Kidney capillary endothelial cell (primary cell): ENCODE measurements at regions not wholly inside any gene's neighbourhood (a gene's known extent, or its start where the extent isn't known, plus 50 kb on each side); places are given as distances from the start of the nearest gene placed in this dataset.

ENCODE experiments used
- DNase-seq: peaks from one replicate; pipeline ENCODE4 v3.0.0-alpha.2; 2018; ENCODE audit warnings: low spot score

DNA sequence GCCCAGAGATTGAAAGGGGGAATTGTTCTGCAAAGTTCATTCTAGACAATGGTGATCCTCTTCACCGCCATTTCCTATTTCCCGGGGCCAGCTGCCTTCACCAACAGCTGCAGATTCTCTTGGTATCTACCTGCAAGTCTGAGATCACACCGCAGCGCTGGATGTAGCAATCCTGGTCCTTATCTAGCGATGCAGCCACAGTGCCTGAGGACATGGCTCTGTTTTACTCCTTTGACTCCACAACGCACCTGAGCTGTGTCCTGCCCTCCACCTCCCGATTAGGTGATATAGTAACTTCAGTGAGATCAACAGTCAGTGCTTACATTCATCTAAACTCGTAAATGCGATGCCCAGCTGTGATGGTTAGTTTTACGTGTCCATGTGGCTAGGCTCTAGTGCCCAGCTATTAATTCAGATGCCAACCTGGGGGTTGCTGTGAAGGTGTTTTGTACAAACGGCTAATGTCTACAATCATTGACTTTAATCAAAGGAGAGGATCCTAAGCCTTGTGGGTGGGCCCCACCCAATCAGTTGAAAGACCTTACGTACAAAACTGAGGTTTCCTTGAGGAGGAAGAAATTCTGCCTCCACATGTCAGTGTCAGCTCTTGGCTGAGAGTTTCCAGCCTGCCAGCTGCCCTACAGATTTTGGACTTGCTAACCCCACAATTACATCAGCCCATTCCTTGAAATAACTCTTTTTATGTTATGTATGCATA lies 189.8 kb downstream of the SH3BP4 start:
- no peak for DNase-seq

DNA sequence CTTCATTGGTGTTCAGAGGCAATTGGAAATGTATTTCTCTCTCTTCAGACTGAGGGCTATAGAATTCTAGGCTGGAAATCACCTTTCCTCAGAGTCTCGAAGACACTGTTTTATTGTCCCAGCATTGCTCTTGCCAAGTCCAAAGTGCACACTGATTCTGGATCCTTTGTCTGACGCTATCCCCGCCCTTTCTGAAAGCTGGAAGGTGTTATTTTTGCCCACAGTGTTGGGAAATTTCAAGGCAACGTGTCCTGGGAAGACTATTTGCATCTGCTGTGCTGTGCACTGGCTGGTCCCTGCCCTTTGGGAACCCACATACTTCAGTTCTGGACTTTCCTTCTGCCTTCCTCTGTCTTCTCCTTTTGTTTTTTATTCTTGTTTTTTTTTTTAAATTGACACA lies 190.8 kb downstream of the SH3BP4 start:
- no peak for DNase-seq

DNA sequence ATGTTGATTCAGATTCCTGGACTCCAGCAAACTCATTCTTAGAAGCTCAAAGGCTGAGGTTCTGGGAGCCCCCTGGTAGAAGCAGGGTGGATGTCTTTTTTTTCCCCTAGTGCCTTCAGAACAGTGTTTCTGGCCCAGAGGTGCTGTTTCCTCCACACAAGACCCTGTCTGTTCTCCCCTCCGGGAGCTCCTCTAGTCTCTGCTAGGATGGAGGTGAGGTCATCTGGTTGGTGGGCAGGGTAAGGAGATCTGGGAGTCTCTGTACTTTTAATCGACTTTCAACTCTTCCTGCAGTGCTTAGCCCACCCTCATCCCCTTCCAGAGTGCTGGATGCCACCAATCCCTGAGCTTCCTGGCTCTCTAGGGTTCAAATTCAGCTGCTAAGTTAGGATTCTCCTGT lies 192.0 kb downstream of the SH3BP4 start:
- no peak for DNase-seq

DNA sequence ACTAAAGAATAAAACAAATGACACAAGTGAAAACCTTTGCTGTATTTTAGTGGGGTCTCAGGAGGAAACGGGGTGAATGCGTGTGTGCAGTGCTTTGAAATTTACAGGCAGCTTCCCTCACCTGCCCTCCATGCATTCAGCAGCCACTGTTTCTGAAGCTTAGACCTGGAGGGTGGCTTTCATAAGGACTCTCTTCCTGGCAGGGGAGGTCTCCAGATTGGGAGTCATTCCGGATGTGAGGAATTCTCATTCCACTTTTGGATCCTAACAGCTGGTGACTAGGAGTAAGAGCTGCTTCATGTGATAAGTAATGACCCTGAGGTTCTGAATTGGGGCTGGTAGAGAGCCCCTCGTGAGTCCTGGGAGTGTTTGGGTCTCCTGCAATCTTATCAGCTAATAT lies 192.5 kb downstream of the SH3BP4 start:
- no peak for DNase-seq

DNA sequence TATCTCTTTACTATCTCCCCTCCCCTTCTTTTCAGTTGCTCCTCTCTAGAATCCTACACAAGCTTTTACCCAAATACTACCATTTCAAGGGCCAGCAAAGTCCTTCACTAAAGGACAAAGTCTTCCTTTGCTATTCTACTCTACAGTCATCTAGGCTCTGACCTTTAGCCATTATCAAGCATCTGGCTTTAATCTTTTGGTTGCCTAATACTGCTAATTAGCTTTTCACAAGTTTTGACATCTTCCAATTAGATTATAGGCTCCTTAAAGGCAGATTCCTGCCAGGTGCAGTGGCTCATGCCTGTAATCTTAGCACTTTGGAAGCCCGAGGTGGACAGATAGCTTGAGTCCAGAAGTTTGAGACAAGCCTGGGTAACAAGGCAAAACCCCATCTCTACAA lies 194.4 kb downstream of the SH3BP4 start:
- no peak for DNase-seq

DNA sequence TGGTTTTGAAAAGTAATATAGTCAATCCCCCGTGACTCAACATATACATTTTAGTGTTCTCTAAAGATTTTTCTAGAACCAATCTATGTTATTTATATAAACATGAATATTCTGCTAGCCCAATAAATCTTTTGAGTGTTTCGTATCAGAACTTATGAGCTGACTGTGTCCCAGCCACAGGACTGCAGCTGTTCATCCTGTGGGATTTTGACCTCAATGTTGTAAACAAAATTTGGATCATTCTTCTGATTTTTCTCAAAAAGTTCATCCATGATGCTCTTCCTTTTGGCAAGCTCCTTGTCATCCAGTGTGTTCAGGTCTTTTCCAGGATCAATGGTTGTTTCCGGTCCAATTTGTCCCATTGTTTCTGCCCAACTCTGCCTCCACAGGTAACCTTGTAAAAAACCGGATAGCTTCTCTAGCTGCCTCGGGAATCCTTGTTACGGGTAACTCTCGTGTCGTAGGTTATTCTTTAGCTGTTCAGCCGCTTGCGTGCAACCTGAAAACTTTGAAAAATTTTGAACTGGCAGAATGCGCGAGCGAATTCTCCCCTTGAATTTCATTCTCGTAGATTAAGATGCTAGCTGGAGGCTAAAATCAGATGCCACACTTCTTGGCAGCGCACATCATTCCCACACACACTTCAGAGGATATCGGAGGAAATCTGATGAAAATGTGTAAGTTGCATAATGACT lies 195.2 kb downstream of the SH3BP4 start:
- DNase-seq, result no peak

DNA sequence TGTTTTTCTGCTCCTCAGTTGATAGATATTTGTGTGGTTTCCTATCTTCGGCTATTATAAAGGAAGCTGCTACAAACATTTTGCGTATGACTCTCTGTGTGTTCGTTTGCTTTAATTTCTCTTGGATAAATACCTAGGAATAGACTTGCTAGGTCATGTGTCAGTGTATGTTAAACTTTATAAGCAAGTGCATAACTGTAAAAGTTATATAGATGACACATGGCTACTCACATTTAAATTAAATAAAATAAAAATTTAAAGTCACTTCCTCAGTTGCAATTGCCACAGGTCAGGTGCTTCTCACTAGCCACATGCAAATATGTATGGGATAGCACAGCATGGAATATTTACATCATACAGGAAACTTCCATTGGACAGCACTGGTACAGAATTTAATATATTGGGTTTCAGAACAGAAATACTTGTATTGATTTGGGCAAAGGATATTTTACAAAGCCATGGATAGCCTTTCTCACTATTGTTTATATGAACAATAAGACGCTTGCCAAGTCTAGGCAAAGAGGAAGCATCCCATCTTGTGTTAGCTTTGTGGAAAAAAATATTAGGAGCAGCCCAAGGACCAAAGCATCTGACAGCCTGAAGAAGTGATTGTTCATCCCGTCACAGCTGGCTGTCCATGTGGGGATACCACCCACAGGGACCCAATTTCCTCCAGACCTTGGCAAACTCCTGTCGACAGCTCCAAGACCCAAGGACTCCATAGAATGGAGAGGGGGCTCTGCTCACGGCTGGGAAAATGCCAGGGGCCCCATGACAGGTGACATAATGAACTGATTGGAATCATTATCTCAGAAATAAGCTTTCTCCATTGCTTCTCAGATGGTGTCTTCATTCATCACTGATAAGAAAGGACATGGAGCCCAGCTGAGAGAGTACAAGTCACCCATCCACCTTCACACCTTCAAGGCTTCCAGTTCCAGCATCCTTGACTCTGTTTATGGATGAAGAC lies 196.7 kb downstream of the SH3BP4 start:
- no peak for DNase-seq

DNA sequence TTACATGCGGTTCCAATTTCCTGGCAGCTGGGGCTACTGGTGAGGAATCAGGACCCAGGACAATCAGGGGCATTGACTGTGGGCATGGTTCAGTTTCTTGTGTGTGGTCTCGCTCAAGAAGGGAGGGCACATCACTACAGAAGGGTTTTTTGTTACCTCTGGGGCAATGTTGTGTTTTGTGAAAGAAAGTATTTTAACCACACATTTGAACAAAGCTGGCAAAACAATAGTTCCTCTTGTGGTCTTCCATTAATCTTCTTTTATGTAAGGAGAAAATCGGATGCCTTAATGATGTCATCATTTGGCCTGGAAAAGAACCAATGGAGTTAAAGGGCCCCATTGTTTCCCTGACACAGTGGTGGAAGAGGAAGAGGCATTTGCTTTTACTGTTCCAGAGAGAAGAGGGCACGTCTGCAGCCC lies 197.4 kb downstream of the SH3BP4 start:
- DNase-seq, result no peak

DNA sequence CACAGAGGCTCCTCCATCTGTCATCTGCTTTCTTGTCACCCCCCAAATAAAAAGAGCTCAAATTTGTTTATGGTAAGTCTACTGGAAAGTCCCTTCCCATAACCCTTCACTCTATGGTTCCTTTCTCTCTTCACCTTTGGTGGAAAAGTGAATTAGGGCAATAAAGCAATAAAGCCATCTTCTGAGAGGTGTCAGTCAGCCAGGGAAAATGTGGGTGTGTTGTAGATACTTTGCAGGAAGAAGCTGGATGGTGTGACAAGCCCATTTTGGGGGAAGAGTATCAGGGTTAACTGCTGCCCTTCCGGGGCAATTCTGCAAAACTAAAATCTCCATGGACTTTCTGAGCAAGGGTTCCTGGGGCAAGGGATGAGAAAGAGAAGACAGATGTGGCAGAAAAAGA lies 197.9 kb downstream of the SH3BP4 start:
- DNase-seq, result no peak

DNA sequence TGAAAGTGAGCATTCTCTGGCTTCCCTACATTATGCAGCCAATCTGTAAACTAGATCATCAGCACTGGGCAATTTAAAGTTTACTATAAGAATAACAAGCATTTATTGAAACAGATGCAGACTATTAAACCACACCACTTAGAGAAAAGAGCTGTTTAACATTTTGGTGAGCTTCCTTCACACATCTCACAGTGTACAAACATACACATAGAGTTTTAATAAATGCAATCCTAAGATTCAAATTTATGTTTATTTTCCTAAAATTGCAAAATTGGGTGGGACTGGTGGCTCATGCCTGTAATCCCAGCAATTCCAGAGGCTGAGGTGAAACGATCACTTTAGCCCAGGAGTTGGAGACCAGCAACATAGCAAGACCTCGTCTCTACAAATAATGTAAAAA lies 199.3 kb downstream of the SH3BP4 start:
- DNase-seq, result no peak

DNA sequence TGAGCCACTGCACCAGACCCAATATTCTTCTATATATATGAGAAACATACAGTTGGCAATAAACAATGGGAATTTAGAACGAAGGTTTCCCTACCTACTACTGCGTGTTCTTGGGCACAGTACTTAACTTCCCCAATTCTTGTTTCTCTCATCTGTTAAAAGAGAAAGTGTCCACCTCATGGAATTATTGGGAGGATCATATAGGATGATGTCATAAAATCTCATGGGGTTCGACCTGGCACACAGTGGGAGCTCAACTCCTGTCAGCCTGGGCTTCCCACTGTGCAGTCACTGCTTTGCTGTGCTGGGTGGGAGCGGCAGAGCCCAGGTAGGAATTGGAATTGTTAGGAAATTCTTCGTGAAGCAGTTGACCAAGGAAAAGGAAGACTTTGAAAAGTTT lies 203.3 kb downstream of the SH3BP4 start:
- no peak for DNase-seq

DNA sequence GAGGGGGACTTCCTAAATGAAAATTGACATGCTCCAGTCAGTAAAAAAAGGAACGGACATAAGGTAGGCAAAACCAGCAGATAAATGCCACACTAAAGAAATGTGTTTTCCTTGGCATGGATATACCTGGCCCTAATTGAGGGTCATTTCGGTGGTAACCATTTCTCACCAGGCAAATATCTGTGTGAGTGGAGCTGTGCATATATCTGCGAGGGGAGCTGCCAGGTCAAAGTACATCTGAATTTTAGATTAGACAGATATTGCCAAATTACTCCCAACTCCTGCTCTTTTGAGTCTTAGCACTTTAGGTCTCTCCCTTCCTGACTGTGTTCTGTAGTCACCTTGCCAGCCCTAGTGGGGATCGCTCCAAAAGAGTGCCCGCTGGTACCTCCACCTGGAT lies 204.2 kb downstream of the SH3BP4 start:
- no peak for DNase-seq

DNA sequence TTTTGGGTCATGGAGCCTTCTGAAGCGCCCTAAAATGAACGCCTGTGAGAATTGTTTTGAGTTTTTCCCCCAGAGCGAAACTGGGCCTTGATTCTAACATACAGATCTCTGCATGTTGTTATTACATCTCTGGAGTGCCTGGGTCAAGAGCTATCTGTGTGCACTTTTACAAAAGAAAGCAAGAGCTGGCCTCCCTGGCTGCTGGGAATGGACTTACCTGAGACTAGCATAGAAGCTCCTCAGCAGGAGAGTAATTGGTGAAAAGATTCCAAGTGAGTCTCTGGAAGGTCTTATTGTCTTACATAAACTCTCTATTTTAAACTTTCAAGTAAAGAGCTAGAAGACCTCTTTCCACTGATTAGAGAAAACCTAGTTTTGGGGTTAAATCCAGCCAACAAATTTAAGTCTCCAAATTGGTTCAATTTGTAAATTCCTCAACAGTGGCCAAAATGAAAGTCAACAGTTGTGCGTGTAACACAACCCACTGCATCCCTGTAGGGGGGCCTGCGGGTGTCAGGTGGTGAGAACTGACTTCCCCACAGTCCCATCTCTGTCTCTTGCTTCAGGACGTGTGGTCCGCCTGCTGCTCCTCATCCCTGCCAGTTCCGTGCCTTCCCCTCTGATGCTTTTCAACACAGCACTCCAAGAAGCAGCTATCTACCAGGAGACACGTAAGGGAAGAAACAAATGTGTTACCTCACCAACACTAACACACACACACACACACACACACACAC lies 206.1 kb downstream of the SH3BP4 start:
- no peak for DNase-seq

DNA sequence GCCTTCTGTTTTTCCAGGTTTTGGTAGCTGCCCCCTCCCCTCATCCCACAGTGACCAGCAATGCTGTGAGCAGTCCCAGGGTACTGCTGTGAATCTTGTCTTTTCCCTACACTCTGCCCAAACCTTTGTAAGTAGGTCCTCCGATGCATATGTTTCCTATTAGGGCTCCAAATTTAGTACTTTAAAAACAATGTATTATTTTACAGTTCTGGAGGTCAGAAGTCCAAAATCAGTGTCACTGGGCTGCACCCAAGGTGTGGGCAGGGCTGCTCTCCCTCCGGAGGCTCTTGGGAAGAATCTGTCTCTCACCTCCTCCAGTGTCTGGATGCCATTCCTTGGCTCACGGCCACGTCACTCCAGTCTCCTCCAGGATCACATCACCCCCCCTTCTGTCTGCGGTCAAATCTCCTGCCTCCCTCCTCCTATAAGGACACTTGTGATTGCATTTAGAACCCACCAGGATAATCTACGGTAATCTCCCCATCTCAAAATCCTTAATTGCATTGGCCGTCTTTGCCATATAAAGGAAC lies 208.5 kb downstream of the SH3BP4 start:
- no peak for DNase-seq

DNA sequence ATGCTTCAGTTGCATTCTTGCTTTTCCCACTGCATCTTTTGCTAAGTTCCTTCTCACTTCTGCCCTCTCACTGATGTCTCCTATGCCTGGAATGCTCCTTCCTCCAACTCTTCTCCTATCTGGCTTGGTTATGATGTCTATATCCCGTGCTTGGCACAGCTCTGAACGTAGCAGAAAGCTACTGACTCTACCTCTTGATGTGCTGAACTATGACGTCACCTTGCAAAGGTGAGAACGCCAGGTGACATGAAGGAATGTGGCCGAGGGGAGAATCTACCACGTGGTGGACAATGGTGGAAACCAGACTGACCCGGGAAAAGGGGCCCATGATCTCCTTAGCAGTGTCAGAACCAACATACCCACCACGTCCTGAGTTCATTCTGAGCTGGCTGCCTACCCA lies 209.7 kb downstream of the SH3BP4 start:
- no peak for DNase-seq

DNA sequence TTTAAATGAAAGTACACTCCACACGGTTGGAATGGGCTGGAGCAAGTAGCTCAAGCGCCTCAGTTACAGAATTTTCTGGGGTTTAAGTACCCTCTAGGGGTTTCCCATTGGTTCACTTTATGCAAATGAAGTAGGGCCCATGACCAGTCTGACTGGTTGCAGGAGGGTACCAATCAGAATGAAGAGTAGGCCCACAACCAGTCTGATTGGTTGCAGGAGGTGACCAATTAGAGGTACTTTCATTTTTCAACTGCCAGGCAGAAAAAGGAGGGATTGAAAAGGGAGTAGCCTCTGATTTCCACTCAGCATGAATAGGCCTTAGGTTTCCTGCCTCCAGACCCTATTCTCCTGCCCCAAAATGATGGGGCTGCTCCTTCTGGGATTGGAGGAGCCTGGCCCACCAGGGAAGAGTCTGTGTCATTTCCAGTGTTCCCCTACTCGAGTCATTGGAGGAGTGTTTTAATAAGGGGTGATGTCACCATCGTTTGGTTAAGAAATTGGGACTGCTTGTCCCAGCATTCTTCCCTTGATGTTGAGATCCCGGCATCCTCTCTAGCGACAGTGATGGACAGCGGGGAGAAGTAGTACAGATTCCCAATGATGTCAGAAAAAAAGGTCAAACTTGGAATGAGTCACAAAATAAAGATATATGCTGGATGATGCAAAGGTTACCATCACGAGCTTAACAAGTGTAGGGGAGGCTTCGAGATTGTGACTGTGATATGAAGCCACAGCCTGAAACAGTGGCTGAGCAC lies 210.4 kb downstream of the SH3BP4 start:
- no peak for DNase-seq

DNA sequence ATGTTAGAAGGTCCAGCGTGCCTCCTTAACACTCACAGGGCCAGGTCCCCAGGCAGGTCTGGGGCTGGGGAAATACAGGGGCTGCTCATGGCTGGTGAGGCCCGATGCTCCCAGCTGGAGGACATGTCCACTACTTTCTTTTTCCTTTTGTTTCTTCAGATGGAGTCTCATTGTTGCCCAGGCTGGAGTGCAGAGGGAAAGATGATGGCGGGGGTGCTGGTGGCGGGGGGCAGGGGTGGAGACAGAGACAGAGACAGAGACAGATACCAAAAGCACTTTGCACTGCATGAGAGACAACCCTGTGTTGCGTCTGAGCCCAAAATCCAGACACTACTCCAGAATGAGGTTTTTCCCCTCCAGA lies 211.0 kb downstream of the SH3BP4 start:
- DNase-seq, result no peak

DNA sequence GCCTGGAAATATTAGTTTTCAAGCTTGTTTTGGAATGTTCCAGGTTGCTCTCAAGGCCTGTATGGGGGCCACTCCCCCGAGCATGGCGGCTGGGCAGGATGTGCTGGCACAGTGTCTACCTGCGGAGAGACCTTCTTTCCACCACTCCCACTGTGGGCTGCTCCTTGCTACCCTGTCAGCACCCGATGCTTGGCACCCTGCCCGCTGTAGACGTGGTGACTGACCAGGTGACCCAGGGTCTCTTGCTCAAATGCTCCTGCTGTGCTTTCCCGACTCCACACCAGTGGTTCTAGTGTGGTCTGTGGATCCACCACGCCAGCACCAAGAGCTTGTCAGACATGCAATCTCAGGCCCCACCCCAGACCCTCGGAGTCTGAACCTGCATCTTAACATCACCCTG lies 213.3 kb downstream of the SH3BP4 start:
- no peak for DNase-seq

DNA sequence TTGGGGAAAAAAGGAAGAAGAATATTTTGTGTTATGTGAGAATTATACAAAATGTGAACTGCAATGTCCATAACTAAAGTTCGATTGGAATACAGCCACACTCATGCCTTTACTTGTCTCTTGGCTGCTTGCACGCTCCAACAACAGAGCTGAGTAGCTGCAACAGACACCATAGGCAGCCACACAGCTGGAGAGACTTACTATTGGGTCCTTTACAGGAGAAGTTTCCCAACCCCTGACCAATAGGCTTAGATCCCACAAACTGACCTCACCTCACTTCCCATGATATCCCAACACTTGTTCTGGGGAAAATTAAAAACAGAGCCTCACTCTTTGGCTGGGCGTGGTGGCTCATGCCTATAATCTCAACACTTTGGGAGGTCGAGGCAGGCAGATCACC lies 213.8 kb downstream of the SH3BP4 start:
- no peak for DNase-seq

DNA sequence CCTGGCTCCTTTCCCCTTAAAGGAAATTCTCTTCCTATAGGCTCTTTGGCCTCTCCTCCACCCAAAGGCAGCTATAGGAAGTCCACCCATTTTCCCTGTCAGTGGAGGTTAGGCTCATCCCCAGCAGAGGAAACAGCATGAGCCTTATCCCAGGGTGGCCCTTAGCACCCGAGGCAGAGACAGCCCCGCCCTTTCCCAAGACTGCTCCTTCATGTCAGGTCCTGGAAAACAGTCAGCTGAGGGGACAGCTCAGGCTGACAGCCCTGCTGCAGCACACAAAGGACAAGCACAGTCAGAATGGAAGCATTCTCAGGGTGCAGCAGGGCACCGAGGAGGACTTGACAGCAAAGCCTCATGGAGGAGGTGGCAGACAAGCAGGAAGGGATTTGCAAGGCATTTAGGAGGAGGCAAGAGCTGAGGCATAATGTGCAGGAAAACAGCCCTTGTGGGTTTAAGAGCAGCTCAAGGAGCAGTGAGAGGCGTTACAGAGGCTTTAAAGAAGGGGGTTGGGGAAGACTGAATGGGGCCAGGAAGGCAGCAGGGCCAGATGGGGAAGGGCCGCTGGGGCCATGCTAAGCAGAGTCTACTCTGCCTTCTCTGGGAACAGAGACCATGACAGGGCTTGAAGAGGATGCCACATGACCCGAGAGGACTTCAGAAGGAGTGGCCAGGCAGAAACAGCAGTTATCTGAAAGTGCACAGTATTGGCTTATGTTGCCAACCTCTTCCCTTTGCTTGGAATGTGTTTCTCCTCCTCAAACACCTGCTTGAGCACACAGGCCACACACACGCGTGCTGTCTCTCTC lies 216.6 kb downstream of the SH3BP4 start:
- DNase-seq, result no peak
